SKM-1 (cell line): ENCODE measurements at regions not wholly inside any gene's neighbourhood (a gene's known extent, or its start where the extent isn't known, plus 50 kb on each side); places are given as distances from the start of the nearest gene placed in this dataset.

Experiments
- DNase-seq: peaks from one replicate; lab custom pipeline; 2025; ENCODE audit not compliant: unreplicated experiment; lab: John Stamatoyannopoulos, UW

DNA sequence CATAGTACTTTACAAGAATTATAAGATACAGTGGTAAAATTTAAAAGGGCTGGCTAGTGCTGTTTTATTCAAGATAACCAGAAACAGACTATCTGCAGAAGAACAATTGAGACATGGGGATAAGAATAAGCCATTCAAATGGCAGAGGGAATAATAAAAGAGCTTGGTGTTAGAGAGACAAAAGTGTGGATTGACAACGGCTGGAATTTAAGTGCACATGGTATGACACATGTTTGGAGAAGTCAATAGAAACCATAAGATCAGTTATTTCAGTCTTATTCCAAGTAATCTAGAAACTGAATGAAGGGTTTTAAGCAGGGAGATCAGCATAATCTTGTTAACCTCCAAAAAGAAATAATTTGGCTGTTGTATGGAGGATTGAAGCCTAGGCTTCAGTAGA lies 1205.5 kb upstream of the CITED2 start:
- no peak for DNase-seq

DNA sequence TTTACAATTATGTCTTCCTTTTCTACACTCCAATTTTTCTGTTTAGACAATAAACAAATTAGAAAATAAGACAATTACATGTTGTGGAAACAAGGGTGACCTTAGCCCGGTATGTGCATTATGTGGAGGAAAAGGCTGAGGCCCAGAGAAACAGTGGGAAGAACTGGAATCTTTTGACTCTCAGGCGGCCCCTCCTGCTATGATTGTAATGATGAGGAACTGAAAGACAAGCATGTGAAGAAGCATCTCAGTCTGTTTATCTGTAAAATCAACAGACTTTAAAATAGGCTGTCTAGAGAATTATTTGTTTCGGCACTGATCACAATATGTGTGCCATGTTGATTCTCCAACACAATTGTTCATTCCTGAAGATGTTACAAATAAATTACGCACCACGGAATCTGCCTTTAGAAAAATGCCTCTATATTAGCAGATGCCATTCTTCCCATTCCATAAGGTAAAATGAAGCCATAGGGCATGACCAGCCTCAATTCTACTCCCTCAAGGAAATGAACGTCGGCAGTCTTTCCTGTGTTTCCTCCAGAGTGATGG lies 1201.6 kb upstream of the CITED2 start:
- DNase-seq, result no peak

DNA sequence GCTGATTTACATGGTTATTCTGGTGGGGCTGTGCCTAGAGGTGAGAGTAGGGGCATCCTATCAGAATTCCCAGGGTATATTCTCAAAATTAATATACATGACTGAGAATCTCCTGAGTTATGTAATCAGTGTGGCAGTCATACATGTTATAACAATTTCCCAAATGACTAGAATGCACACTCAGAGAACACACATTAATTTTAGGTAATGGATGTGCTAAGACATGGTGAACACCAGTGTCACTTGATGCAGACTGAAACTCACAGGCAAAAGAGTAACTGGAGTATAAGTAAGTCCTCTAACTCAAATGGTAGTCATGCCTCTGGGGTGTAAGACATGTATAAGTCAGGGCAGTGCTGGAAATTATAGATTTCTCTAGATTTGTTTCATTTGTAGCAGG lies 1198.4 kb upstream of the CITED2 start:
- DNase-seq, result no peak

DNA sequence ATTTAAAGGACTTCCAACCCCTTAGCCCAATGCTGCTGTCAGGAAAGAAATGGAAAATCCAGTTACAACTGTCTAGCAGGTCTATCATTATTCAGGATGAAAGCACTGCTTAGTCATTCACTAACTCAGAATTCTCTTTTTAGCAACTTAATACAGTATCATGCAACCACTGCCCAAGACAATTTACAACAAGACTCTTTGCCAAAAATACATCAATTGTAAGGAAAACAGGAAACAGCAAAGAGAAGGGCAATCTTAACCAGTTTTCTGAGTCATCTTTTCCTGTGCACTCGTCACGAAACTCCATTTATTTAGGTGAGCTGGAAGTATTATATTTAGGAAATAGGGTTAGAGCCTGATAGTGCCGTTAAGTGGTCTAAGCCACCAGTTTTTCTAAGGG lies 1197.7 kb upstream of the CITED2 start:
- DNase-seq, result no peak

DNA sequence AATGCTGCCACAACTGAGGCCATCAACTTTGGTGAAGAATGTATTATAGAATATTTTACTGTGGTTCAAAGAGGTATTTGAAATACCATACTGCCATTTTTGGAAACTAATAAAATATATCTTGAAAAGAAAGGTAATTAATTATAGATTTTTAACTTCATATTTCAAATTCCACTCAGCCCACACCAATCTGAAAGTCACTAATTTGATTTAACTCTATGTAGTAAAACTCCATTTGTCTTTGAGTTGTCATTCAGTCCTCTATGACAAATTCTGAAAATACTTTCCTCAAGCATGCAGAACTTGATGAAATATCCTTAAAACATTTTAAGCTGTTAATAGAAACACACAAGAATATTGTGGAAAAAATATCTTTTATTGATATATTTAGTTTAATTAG lies 1196.7 kb upstream of the CITED2 start:
- no peak for DNase-seq

DNA sequence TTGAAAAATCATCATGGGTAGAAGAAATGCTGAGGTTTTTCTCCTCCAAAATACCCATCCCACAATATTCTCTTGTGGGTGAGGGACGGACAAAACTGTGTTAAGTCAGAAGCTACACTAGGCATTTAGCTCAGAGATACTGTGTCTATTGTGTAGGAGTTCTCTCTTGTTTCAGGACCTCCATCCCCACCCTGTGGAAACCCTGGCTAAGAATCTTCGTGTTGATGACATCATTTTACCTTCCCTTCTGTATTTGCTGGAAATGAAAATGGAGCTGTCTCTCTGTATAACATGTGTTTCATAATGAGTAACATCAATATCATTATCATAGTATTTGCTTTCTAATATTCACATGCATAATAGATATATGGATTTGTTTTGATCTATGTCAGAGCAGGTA lies 1193.0 kb upstream of the CITED2 start:
- no peak for DNase-seq

DNA sequence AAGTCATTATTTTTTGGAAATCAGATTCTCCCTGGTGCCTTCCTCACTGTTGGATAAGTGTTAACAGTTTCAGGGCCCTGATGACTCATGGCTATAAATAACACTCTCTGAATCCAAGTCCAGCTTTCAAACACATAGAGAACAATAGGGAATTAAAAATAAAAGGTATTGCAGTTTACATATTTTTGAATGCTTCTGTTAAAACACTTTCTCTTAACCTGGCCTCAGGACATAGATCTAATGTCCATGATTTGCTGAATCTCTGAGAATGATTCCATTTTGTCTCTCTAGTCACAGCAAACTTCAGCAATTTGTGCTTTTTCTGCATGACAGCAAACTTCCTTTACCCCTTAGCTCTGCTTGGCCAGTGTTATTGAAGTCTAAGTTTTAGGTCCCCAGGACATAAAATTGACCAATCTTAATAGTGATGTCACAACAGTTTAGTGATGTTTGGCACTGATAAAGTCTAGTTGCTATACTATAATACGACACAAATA lies 1192.4 kb upstream of the CITED2 start:
- DNase-seq, result no peak

DNA sequence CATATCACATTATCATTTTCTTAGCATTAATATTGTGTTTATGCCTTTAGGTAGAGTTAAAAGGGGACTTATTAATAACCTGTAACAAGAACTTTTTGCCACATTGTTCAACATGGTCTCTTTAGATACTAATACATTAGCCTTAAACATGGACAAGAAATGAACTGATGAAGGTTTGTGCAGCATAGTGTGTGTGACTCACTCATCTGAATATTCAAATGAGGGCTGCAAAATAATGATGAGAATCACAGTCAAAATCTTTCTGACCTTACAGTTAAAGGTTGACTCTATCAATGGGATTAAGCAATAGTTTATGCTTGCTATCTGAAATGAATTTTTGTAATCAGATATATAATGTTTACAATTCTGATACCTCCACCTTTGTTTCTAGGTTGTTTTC lies 1189.3 kb upstream of the CITED2 start:
- no peak for DNase-seq

DNA sequence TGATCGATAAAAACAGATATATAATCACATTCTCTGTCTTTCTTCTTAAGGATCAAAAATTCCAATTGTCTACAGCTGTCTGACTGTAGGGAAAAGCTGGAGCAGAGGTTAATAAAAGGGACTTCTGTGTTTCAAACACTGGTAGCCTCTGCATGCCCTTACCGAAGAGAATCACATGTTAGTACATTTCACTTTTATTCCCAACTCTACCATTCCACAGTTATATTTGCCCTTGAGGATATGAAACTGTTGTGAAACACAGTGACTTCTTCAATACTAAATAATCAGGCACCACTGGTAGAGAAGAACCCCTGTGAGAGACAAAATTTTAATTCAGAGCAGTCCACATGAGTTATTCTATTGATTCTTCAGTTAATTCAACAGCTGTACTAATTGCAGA lies 1187.3 kb upstream of the CITED2 start:
- no peak for DNase-seq

DNA sequence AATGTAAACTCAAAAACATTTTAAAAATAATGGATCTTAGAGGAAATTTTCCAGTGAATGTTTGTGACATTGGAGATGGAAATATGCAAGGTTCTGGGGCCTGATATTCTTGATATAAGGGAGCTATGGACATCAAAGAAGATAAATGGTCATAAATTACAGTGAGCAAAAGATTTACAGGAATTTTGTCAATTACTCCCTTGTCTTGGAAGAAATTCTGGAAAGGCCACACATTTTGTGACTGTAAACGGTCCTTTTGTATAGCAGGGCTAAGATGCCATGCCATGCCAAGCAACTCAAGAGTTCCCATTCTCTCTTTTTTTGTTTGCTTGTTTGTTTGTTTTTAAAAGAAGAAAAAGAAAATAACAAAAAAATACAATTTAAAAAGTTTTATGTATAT lies 1186.2 kb upstream of the CITED2 start:
- no peak for DNase-seq

DNA sequence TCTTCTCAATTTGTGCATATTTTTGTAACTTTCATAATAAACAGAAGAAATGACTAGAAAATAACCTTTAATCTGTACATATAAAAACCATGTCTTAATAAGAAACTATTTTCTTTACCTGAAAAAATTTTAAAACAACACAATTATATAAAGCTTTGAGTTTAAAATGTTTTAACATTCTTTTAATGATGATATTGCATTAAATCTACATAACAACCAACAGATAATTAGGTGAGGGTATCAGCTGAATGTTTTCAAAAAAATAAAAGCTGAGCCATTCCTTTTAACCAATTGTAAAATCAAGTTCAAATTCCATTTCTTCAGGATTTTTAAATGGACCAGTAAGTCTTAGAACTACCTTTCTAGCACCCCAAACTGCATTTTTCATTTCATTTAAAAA lies 1185.0 kb upstream of the CITED2 start:
- DNase-seq, result no peak

DNA sequence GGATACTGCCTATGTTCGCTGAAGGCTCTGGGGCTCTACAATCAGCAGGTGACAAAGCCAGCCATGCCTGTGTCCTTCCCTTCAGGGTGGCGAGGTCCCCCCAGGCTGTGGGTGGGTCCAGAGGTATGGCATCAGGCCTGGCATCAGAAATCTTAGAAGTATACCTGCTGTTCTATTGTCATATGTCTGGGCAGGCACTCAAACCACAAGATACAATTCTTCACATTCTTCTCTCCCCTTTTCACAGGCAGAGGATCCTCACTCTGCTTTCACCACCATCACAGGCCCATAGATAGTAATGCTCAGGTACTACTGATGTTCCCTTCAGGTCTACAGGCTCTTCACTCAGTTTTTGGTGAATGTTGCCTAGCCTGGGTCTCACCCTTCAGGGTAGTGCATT lies 1180.0 kb upstream of the CITED2 start:
- no peak for DNase-seq

DNA sequence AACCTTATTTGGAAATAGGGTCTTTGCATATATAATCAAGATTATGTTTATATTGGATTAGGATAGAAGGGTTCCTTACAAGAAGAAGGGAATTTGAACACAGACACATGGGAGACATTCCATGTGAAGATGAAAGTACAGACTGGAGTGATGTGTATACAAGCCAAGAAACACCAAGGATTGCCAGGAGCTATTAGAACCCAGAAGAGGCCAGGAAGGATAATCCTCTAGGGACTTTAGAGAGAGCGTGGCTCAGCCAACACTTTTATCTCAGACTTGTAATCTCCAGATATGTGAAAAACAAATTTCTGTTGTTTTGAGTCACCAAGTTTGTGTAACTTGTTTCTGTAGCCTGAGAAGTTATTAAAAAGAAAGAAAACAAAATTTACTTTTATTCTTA lies 1173.9 kb upstream of the CITED2 start:
- DNase-seq, result no peak

DNA sequence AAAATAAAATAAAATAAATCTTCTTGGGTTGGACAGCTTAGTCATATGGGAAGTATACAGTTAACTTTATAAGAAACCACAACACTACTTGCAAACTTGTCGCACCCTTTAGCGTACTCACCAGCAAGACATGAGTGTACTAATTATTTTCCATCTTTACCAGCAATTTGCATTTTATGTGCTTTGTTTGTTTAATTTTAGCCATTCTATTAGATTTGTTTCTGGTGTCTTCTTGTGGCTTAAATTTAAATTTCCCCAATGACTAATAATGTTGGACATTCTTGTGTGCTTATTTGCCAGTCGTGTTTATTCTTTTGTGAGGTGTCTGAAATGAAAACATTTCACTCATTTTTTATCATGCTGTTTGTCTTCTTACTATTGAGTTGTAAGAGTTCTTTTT lies 1172.2 kb upstream of the CITED2 start:
- no peak for DNase-seq

DNA sequence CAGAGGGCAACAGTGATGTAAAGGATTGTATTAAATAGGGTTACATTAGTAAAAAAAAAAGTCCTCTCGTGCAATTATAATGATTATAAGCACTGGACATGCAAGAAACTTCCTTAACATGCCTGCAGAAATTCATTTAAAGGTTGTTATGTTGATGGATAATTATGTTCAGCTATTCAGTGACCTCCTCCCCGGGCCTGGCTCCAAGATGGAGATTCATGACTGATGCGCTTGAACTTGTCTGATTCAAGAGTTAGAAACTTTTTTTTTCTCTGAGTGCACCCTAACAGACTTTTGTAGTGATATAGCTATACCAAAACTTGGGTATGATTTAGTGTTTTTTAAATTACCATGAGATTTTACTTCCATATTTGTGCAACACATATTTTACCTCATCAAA lies 1170.0 kb upstream of the CITED2 start:
- DNase-seq, result no peak

DNA sequence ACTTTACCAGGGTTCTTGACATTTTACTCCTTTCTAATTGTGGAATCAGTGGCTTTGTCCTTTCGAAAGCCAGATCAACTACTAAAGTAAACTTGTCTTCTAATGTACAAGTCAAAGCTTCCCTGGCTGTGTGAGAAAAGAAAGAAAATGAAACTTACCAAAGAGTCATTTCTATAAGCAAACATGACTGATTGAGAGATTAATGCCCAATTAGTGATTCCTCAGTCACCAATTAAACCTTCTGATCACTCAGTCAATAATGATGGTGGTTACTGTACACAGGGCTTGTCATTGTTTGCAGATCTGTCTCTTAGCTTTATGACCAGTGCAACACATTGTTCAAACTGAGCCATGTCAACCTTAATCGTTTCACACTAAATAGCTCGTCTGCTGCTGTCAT lies 1168.4 kb upstream of the CITED2 start:
- DNase-seq, result no peak

DNA sequence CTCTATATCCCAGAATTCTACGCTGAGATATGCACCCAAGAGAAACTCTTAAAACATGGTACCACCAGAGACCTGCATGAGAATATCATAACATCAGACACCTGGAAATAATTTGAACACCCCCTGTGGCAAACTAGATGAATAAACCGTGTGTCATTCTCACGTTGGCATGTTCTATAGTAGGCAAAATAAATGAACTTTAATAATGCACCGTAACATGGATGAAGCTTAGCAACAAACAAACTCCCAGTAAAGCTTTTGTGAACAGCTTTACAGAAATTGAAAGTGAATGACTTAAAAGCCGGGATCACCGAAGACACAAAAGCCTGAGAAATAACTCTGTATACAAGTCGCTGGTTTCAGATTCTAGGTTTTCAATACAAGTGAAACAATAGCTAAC lies 1166.8 kb upstream of the CITED2 start:
- DNase-seq, result no peak

DNA sequence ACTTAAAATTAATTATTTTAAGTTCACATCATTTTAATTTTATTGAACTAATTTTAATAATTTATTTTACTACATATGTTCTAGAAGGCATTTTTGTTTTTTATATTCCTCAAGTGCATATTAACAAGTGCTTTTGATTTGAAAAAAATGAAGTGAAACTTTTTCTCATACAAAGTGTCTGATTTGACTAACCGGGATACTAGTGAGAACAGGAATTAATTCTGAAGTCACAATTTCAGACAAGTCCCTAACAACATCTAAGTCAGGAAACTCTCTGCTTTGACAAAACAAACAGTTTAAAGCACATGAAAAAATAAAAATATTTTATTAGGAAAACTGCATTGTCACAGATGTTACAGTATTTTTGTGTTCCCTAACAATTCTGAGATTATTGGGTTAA lies 1166.3 kb upstream of the CITED2 start:
- no peak for DNase-seq

DNA sequence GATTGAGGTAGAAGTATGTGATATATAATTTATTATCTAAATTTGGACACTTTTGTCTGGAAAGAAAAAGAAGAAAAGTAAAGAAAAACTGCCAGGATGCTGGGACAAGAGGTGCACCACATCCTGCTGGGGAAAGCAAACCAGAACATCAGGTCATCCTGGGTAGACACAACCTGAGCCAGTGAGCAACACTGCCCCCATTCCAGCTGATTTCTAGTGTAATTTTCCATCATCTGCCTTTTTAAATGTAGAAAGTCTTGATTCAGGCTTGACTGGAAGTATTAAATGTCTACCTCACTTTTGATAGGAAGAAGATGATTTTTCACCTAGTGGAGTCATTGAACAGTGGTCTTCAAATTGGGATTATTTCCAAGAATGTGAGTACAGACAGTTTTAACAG lies 1164.5 kb upstream of the CITED2 start:
- no peak for DNase-seq

DNA sequence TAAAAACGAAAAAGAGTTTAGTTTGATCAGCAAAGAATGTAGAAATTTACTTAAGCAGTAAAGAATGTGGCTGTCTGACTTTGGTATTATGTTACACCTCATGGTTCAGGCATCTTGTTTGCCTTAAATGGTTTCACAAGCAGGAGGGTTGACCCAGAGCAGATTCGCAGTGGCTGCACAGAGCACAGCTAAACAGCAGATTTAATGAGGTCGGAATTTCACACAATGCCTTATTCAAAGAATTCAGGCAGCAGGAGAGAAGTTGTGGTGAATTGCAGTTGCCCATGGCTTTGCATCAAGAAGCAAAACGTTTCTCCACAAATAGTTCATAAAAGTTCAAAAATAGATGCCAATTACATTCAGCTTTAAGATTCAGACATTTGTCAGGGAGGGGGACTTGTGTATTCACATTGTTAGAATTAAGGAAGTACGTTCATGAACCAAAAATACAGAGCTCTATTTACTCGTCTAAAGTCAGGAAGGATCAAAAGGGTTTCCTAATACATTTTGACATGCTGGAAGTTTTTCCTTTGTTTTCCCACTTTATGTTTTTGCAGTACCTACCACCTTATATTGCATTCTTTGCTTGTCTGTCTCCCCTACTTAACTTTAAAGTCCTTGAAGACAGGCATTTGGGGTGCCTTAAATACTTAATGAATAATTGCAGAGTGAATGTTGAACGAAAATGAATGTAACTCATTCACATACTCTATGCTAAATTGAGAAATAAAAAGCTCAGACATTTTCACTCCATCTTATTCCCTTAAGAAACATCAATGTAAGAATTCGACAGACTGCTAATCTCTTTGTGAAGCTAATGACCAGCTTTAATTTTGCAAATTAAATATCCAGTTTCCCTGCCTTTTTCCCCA lies 1163.6 kb upstream of the CITED2 start:
- DNase-seq, result no peak

DNA sequence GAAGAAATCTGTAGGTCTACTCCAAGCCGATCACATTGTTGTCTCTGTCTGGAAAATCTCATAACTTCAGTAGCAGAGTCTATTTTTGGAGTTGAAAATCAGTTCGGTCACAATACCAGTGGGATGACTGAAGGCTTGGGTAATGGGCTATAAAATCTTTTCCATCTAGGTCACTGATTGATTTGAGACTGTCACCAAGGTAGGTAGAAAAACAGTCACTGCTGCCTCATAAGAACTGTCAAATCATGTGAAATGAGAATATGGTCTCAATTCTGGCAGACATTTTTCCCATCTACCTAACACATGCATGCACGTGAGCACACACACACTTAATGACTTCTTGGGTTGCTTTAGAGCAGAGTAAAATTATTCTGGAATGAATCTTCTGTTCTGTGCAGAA lies 1162.8 kb upstream of the CITED2 start:
- DNase-seq, result no peak

DNA sequence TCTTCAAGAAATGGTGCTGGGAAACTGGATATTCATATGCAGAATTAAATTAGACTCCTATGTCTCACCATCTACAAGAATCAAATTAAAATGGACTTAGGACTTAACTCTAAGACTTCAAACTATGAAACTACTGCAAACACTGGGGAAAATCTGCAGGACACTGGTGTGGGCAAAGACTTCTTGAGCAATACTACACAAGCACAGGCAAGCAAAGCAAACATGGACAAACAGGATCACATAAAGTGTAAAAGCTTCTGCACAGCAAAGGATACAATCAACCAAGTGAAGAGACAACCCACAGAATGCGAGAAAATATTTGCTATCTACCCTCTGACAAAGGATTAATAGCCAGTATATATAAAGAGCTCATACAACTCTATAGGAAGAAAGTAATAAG lies 1161.1 kb upstream of the CITED2 start:
- no peak for DNase-seq

DNA sequence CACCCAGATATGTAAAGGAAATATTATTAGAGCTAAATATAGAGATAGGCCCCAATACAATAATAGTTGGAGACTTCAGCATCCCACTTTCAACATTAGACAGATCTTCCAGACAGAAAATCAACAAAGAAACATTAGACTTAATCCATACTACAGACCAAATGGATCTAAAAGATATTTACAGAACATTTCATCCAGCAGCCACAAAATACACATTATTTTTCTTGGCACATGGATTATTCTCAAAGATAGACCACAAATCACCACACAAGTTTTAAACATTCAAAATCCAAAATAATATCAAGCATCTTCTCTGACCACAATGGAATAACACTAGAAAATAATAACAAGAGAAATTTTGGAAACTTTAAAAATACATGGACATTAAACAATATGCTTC lies 1159.1 kb upstream of the CITED2 start:
- DNase-seq, result no peak
